IMR-90 (cell line): ENCODE measurements at regions not wholly inside any gene's neighbourhood (a gene's known extent, or its start where the extent isn't known, plus 50 kb on each side); places are given as distances from the start of the nearest gene placed in this dataset.

Source experiments
- RAD21 ChIP-seq: IDR thresholded peaks from 2 replicates; pipeline ENCODE4 v1.6.1; 2012; ENCODE audit warnings: low read length, improper control_type of control experiment
- RFX5 ChIP-seq: IDR thresholded peaks from 2 replicates; pipeline ENCODE4 v1.8.0; 2012; ENCODE audit warnings: low read depth, mild to moderate bottlenecking, low read length, moderate library complexity
- SMC3 ChIP-seq: fragments of 150-350 bp; IDR thresholded peaks from 2 replicates; pipeline ENCODE4 v1.6.1; 2016; ENCODE audit warnings: low read depth, mild to moderate bottlenecking, antibody characterized with exemption, low read length, moderate library complexity
- TF ChIP-seq, protein P1 (sequence below): conservative IDR thresholded peaks from 2 replicates; pipeline ENCODE4 v1.5.1; 2012; ENCODE audit warnings: mild to moderate bottlenecking, low read depth, low read length, improper control_type of control experiment

DNA sequence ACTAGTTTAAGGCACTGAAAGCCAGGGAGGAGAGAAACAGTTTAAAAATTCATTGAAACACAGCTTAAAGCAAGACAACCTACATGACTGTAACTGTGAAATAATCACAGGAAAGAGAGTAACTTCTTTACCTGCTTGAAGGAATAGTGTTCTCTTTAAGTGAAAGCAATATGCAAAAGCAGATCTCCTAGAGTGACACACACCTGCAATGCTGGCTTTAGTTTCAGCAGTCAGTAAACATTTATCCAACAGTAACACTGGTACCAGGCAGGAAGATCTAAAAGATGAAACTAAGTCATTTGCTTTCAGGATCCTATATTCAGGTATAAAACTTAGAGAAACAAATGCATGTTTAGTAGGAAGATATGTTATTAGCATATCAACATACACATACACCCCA, 85.3 kb upstream of the PPM1H start:
- TF ChIP-seq, protein P1, sequence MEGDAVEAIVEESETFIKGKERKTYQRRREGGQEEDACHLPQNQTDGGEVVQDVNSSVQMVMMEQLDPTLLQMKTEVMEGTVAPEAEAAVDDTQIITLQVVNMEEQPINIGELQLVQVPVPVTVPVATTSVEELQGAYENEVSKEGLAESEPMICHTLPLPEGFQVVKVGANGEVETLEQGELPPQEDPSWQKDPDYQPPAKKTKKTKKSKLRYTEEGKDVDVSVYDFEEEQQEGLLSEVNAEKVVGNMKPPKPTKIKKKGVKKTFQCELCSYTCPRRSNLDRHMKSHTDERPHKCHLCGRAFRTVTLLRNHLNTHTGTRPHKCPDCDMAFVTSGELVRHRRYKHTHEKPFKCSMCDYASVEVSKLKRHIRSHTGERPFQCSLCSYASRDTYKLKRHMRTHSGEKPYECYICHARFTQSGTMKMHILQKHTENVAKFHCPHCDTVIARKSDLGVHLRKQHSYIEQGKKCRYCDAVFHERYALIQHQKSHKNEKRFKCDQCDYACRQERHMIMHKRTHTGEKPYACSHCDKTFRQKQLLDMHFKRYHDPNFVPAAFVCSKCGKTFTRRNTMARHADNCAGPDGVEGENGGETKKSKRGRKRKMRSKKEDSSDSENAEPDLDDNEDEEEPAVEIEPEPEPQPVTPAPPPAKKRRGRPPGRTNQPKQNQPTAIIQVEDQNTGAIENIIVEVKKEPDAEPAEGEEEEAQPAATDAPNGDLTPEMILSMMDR, result no peak
- TF ChIP-seq RAD21, result no peak
- TF ChIP-seq SMC3, result no peak
- TF ChIP-seq RFX5, result no peak
